ENCODE measurements at regions not wholly inside any gene's neighbourhood (a gene's known extent, or its start where the extent isn't known, plus 50 kb on each side); places are given as distances from the start of the nearest gene placed in this dataset.

GRCh38 chr3:163538387-163538786 is 1539.9 kb downstream of the SI start:
- no peak overlapping the region for H3K4me3 ChIP-seq (ENCODE audit: low read length)
- DNase-seq (ENCODE audit: low read depth), result no peak
- no peak for TF ChIP-seq CTCF (conservative IDR thresholded peaks at IDR 0.05; ENCODE audit: low read length)

GRCh38 chr3:163533381-163533780 is 1544.9 kb downstream of the SI start:
- TF ChIP-seq CTCF (conservative IDR thresholded peaks at IDR 0.05; ENCODE audit: low read length), result no peak
- DNase-seq (ENCODE audit: low read depth), result no peak
- H3K4me3 ChIP-seq (ENCODE audit: low read length), result no peak overlapping the region

GRCh38 chr3:163523375-163523774 is 1554.9 kb downstream of the SI start:
- TF ChIP-seq CTCF (conservative IDR thresholded peaks at IDR 0.05; ENCODE audit: low read length), result no peak
- no peak overlapping the region for H3K4me3 ChIP-seq (ENCODE audit: low read length)
- no peak for DNase-seq (ENCODE audit: low read depth)

GRCh38 chr3:163521261-163521660 is 1557.0 kb downstream of the SI start:
- H3K4me3 ChIP-seq (ENCODE audit: low read length), result no peak overlapping the region
- no peak for TF ChIP-seq CTCF (conservative IDR thresholded peaks at IDR 0.05; ENCODE audit: low read length)
- no peak for DNase-seq (ENCODE audit: low read depth)

GRCh38 chr3:163518065-163518464 is 1560.2 kb downstream of the SI start:
- no peak overlapping the region for H3K4me3 ChIP-seq (ENCODE audit: low read length)
- TF ChIP-seq CTCF (conservative IDR thresholded peaks at IDR 0.05; ENCODE audit: low read length), result no peak
- no peak for DNase-seq (ENCODE audit: low read depth)

- no peak for TF ChIP-seq CTCF (conservative IDR thresholded peaks at IDR 0.05; ENCODE audit: low read length)
- no peak for DNase-seq (ENCODE audit: low read depth)
Measured at GRCh38 chr3:163513149-163513657, 1565.1 kb downstream of the SI start.

GRCh38 chr3:163508206-163508605 is 1570.1 kb downstream of the SI start:
- H3K4me3 ChIP-seq (ENCODE audit: low read length), result no peak overlapping the region
- DNase-seq (ENCODE audit: low read depth), result no peak
- TF ChIP-seq CTCF (conservative IDR thresholded peaks at IDR 0.05; ENCODE audit: low read length), result no peak

More at GRCh38 chr3:163513149-163513657, 1565.1 kb downstream of the SI start:
- H3K4me3 ChIP-seq (ENCODE audit: low read length), result no peak overlapping the region
